ENCODE measurements at regions not wholly inside any gene's neighbourhood (a gene's known extent, or its start where the extent isn't known, plus 50 kb on each side); places are given as distances from the start of the nearest gene placed in this dataset.

- no peak for DNase-seq (ENCODE audit: low read depth)
Observed at GRCh38 chr1:34606504-34606903, 148.3 kb upstream of the GJB5 start.

GRCh38 chr1:34610063-34610462 lies 144.8 kb upstream of the GJB5 start:
- no peak for DNase-seq (ENCODE audit: low read depth)

- DNase-seq (ENCODE audit: low read depth): no peak
Observed at GRCh38 chr1:34611571-34611970, 143.3 kb upstream of the GJB5 start.

- DNase-seq (ENCODE audit: low read depth): no peak
Observed at GRCh38 chr1:34612091-34612827, 142.6 kb upstream of the GJB5 start.

- no peak for DNase-seq (ENCODE audit: low read depth)
Observed at GRCh38 chr1:34617321-34618118, 137.3 kb upstream of the GJB5 start.

GRCh38 chr1:34618381-34618780 lies 136.5 kb upstream of the GJB5 start:
- DNase-seq (ENCODE audit: low read depth): no peak

GRCh38 chr1:34619256-34619655 lies 135.6 kb upstream of the GJB5 start:
- no peak for DNase-seq (ENCODE audit: low read depth)

- DNase-seq (ENCODE audit: low read depth): no peak
Observed at GRCh38 chr1:34621916-34622315, 132.9 kb upstream of the GJB5 start.

- DNase-seq (ENCODE audit: low read depth): no peak
Observed at GRCh38 chr1:34625521-34626015, 129.3 kb upstream of the GJB5 start.

GRCh38 chr1:34627465-34628240 lies 127.2 kb upstream of the GJB5 start:
- no peak for DNase-seq (ENCODE audit: low read depth)

GRCh38 chr1:34631126-34631525 lies 123.7 kb upstream of the GJB5 start:
- DNase-seq (ENCODE audit: low read depth): no peak

GRCh38 chr1:34639701-34640100 lies 115.1 kb upstream of the GJB5 start:
- no peak for DNase-seq (ENCODE audit: low read depth)

GRCh38 chr1:34640654-34641401 lies 114.0 kb upstream of the GJB5 start:
- DNase-seq (ENCODE audit: low read depth): no peak

GRCh38 chr1:34642679-34643078 lies 112.2 kb upstream of the GJB5 start:
- DNase-seq (ENCODE audit: low read depth): no peak

- no peak for DNase-seq (ENCODE audit: low read depth)
Observed at GRCh38 chr1:34645109-34645688, 109.6 kb upstream of the GJB5 start.

GRCh38 chr1:34645919-34646318 lies 108.9 kb upstream of the GJB5 start:
- no peak for DNase-seq (ENCODE audit: low read depth)

GRCh38 chr1:34648501-34648900 lies 106.3 kb upstream of the GJB5 start:
- DNase-seq (ENCODE audit: low read depth): no peak

- no peak for DNase-seq (ENCODE audit: low read depth)
Observed at GRCh38 chr1:34650090-34650489, 104.8 kb upstream of the GJB5 start.

GRCh38 chr1:34650800-34651199 lies 104.0 kb upstream of the GJB5 start:
- no peak for DNase-seq (ENCODE audit: low read depth)

- DNase-seq (ENCODE audit: low read depth): no peak
Observed at GRCh38 chr1:34653110-34653509, 101.7 kb upstream of the GJB5 start.

GRCh38 chr1:34655206-34655874 lies 99.5 kb upstream of the GJB5 start:
- no peak for DNase-seq (ENCODE audit: low read depth)

Data from stimulated activated CD4-positive, alpha-beta T cell treated with anti-CD3 and anti-CD28 coated beads, Interleukin-2, amount 100 ng/mL, for 4 hours (primary cell).